ENCODE measurements at regions not wholly inside any gene's neighbourhood (a gene's known extent, or its start where the extent isn't known, plus 50 kb on each side); places are given as distances from the start of the nearest gene placed in this dataset.
"Not testable (repeated sequence)": the region's sequence is repeated elsewhere in the genome, so short reads cannot be mapped to it uniquely, and the experiment has no call there.

GRCh38 chr6:15929685-15930084 lies 199.2 kb upstream of the MYLIP start:
- no peak for DNase-seq (ENCODE audit: low read depth in 2 of 2)

GRCh38 chr6:15927531-15928225 lies 201.2 kb upstream of the MYLIP start:
- no peak for DNase-seq (ENCODE audit: low read depth in 2 of 2)

- no peak for DNase-seq (ENCODE audit: low read depth in 2 of 2)
Measured at GRCh38 chr6:15926256-15926655, 202.6 kb upstream of the MYLIP start.

GRCh38 chr6:15924893-15925292 lies 204.0 kb upstream of the MYLIP start:
- DNase-seq (ENCODE audit: low read depth in 2 of 2) = no peak

GRCh38 chr6:15922510-15923250 lies 206.2 kb upstream of the MYLIP start:
- no peak for DNase-seq (ENCODE audit: low read depth in 2 of 2)

- DNase-seq (ENCODE audit: low read depth in 2 of 2) = no peak
Measured at GRCh38 chr6:15921243-15921642, 207.6 kb upstream of the MYLIP start.

GRCh38 chr6:15916581-15916980 lies 212.3 kb upstream of the MYLIP start:
- DNase-seq (ENCODE audit: low read depth in 2 of 2) = no peak

- DNase-seq (ENCODE audit: low read depth in 2 of 2) = no peak
Measured at GRCh38 chr6:15915508-15916178, 213.2 kb upstream of the MYLIP start.

GRCh38 chr6:15914553-15914952 lies 214.3 kb upstream of the MYLIP start:
- DNase-seq (ENCODE audit: low read depth in 2 of 2) = no peak

GRCh38 chr6:15913573-15913972 lies 215.3 kb upstream of the MYLIP start:
- DNase-seq (ENCODE audit: low read depth in 2 of 2) = no peak

- no peak for DNase-seq (ENCODE audit: low read depth in 2 of 2)
Measured at GRCh38 chr6:15912505-15913400, 216.1 kb upstream of the MYLIP start.

- DNase-seq (ENCODE audit: low read depth in 2 of 2) = no peak
Measured at GRCh38 chr6:15911753-15912504, 217.0 kb upstream of the MYLIP start.

GRCh38 chr6:15909290-15910070 lies 219.4 kb upstream of the MYLIP start:
- DNase-seq (ENCODE audit: low read depth in 2 of 2) = no peak

GRCh38 chr6:15908871-15909270 lies 220.0 kb upstream of the MYLIP start:
- no peak for DNase-seq (ENCODE audit: low read depth in 2 of 2)

GRCh38 chr6:15907914-15908518 lies 220.9 kb upstream of the MYLIP start:
- DNase-seq (ENCODE audit: low read depth in 2 of 2) = no peak

GRCh38 chr6:15907220-15907913 lies 221.5 kb upstream of the MYLIP start:
- DNase-seq (ENCODE audit: low read depth in 2 of 2) = not testable (repeated sequence)

GRCh38 chr6:15906420-15907016 lies 222.4 kb upstream of the MYLIP start:
- DNase-seq (ENCODE audit: low read depth in 2 of 2) = no peak

- DNase-seq (ENCODE audit: low read depth in 2 of 2) = no peak
Measured at GRCh38 chr6:15905488-15906419, 223.1 kb upstream of the MYLIP start.
